CD8-positive, alpha-beta memory T cell (primary cell): ENCODE measurements at regions not wholly inside any gene's neighbourhood (a gene's known extent, or its start where the extent isn't known, plus 50 kb on each side); places are given as distances from the start of the nearest gene placed in this dataset.

Experiments
- CTCF ChIA-PET: fragments of 350-600 bp; sonication (Branson Sonifier 250); formaldehyde crosslinking; loops from one replicate; lab custom pipeline; 2021; ENCODE audit warnings: antibody characterized with exemption; lab: Charles Lee
- POLR2A ChIA-PET: fragments of 350-600 bp; sonication (Branson Sonifier 250); formaldehyde crosslinking; loops from one replicate; lab custom pipeline; 2021; ENCODE audit warnings: antibody characterized with exemption; lab: Charles Lee
- DNase-seq, 5 donors: peaks; one replicate each; pipeline versions ENCODE4 v3.0.0 to v3.0.0-alpha.2; 2020 to 2022; ENCODE audit warnings: mixed read lengths in 1 of 5
- H3K27ac ChIP-seq: one replicate; pipeline ENCODE4 v1.7.0; 2013; ENCODE audit warnings: low read depth, mild to moderate bottlenecking, low read length, moderate library complexity
- H3K27me3 ChIP-seq: 2 replicates; pipeline ENCODE4 v1.7.0; 2013; ENCODE audit warnings: low read length, mild to moderate bottlenecking; ENCODE audit not compliant: insufficient read depth, poor library complexity, severe bottlenecking
- H3K36me3 ChIP-seq: 2 replicates; pipeline ENCODE4 v1.7.0; 2013; ENCODE audit warnings: mild to moderate bottlenecking, low read length, moderate library complexity; ENCODE audit not compliant: insufficient read depth
- H3K4me1 ChIP-seq: 2 replicates; pipeline ENCODE4 v1.7.0; 2013; ENCODE audit warnings: mild to moderate bottlenecking, low read length, moderate library complexity; ENCODE audit not compliant: insufficient read depth
- H3K4me3 ChIP-seq: 2 replicates; pipeline ENCODE4 v1.7.0; 2013; ENCODE audit warnings: mild to moderate bottlenecking, low read length
- H3K9me3 ChIP-seq: 2 replicates; pipeline ENCODE4 v1.7.0; 2013; ENCODE audit warnings: mild to moderate bottlenecking, low read length
- H3K27ac Mint-ChIP-seq, 8 donors: one replicate each; pipeline ENCODE4 v1.8.0; 2020 to 2021; ENCODE audit warnings: mixed read lengths in 8 of 8, mild to moderate bottlenecking in 6 of 8, inconsistent platforms in 3 of 8, moderate library complexity in 3 of 8
- H3K27me3 Mint-ChIP-seq, 2 donors: one replicate each; pipeline ENCODE4 v1.8.0; 2020 to 2021; ENCODE audit warnings: mixed read lengths in 2 of 2, mild to moderate bottlenecking in 1 of 2, moderate library complexity in 1 of 2
- H3K36me3 Mint-ChIP-seq, 3 donors: one replicate each; pipeline ENCODE4 v1.8.0; 2020 to 2021; ENCODE audit warnings: mixed read lengths in 3 of 3, inconsistent platforms in 1 of 3, mild to moderate bottlenecking in 1 of 3
- H3K4me1 Mint-ChIP-seq, 3 donors: one replicate each; pipeline ENCODE4 v1.8.0; 2020 to 2021; ENCODE audit warnings: mixed read lengths in 3 of 3, inconsistent platforms in 1 of 3, mild to moderate bottlenecking in 1 of 3
- H3K4me3 Mint-ChIP-seq, 7 donors: one replicate each; pipeline ENCODE4 v1.8.0; 2020 to 2021; ENCODE audit warnings: mixed read lengths in 7 of 7, mild to moderate bottlenecking in 6 of 7, moderate library complexity in 4 of 7, inconsistent platforms in 2 of 7
- H3K9me3 Mint-ChIP-seq, 5 donors: one replicate each; pipeline ENCODE4 v1.8.0; 2020 to 2022; ENCODE audit warnings: mixed read lengths in 5 of 5, mild to moderate bottlenecking in 3 of 5, moderate library complexity in 2 of 5, inconsistent platforms in 1 of 5

GRCh38 chr2:12819103-12819475, 102.4 kb downstream of the TRIB2 start:
- Mint-ChIP-seq H3K27ac (peak overlapping the region in 1 of 8 donors; percentile 13), H3K36me3 (no peaks in the 10 kb centered on the region), H3K27me3 (peaks cover 2 to 6% of the 10 kb centered on the region in 2 donors), H3K9me3 (peaks cover 0 to 1% (median 0%) of the 10 kb centered on the region in 5 donors), H3K4me3 (no peak overlapping the region), H3K4me1 (peaks cover 19 to 45% (median 36%) of the 10 kb centered on the region in 3 donors)
- Histone ChIP-seq H3K4me1 (peaks cover 25% of the 10 kb centered on the region), H3K27me3 (no peaks in the 10 kb centered on the region), H3K9me3 (no peaks in the 10 kb centered on the region), H3K36me3 (no peaks in the 10 kb centered on the region), H3K27ac (no peak overlapping the region), H3K4me3 (no peak overlapping the region)
- CTCF ChIA-PET: no interaction called here
- POLR2A ChIA-PET: no interaction called here
- no peak for DNase-seq

DNA sequence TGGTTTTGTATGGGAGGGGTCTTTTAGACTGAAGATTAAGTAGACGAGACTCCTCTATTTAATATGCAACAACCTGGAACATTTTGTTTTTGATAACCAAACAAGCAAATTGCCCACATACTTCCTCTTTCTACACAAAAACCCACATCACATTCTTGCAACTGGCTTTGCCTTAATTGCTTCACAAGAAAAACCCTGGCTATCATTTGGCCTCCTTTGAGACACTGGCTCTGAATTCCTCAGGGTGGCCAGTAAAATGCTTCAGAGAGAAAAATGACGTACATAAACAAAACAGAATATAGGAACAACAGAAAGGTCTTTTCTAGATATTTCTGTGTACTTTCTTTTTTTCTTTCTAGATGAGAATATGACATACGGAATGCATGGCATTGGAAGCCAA, 103.0 kb downstream of the TRIB2 start:
- Histone ChIP-seq H3K36me3 (no peaks in the 10 kb centered on the region), H3K27me3 (no peaks in the 10 kb centered on the region), H3K9me3 (no peaks in the 10 kb centered on the region), H3K4me3 (no peak overlapping the region), H3K27ac (no peak overlapping the region), H3K4me1 (peaks cover 25% of the 10 kb centered on the region)
- H3K4me1 Mint-ChIP-seq: peaks cover 19 to 45% (median 36%) of the 10 kb centered on the region in 3 donors
- CTCF ChIA-PET: no interaction called here
- no peak for DNase-seq
- peak overlapping the region in 1 of 7 donors; percentile 11 for H3K4me3 Mint-ChIP-seq
- POLR2A ChIA-PET: no interaction called here
- peaks cover 0 to 1% (median 0%) of the 10 kb centered on the region in 5 donors for H3K9me3 Mint-ChIP-seq
- no peaks in the 10 kb centered on the region for H3K36me3 Mint-ChIP-seq
- peaks cover 2 to 6% of the 10 kb centered on the region in 2 donors for H3K27me3 Mint-ChIP-seq
- H3K27ac Mint-ChIP-seq: peak overlapping the region in 1 of 8 donors; percentile 22

GRCh38 chr2:12821656-12822055, 104.9 kb downstream of the TRIB2 start:
- ChIA-PET CTCF (no interaction called here), POLR2A (no interaction called here)
- Mint-ChIP-seq H3K4me3 (no peak overlapping the region), H3K27ac (peak overlapping the region in 1 of 8 donors; percentile 32), H3K4me1 (peaks cover 19 to 30% (median 28%) of the 10 kb centered on the region in 3 donors), H3K9me3 (peaks cover 0 to 1% (median 0%) of the 10 kb centered on the region in 5 donors), H3K27me3 (peaks cover 2 to 6% of the 10 kb centered on the region in 2 donors), H3K36me3 (no peaks in the 10 kb centered on the region)
- H3K27ac ChIP-seq: no peak overlapping the region
- DNase-seq: no peak
- no peaks in the 10 kb centered on the region for H3K36me3 ChIP-seq
- H3K4me1 ChIP-seq: peaks cover 17% of the 10 kb centered on the region
- H3K9me3 ChIP-seq: no peaks in the 10 kb centered on the region
- no peak overlapping the region for H3K4me3 ChIP-seq
- H3K27me3 ChIP-seq: no peaks in the 10 kb centered on the region

DNA sequence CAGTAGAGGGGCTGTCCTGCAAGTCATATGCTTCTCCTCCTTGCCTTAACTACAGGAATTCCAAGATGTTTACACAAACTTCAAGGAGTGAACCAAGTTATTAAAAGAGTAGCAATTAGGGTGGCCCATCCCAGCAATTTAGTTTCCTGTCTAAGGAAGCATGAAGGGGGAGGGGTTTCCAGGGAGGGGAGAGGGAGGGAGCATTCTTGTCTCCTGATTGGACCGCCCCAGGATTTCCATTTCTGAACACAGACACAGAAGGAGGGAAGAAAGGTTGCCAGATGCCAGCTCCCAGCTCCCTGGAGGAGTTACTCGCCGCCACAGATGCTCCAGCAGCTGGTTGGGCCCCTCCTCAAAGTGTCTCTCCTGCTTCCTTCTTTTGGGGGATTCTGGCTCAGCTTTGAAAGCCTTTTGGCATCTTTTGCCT, 107.6 kb downstream of the TRIB2 start:
- H3K4me3 Mint-ChIP-seq: no peak overlapping the region
- H3K27me3 Mint-ChIP-seq: peaks cover 0 to 6% of the 10 kb centered on the region in 2 donors
- Histone ChIP-seq H3K27ac (no peak overlapping the region), H3K9me3 (no peaks in the 10 kb centered on the region), H3K4me1 (peaks cover 6% of the 10 kb centered on the region), H3K27me3 (no peaks in the 10 kb centered on the region), H3K36me3 (no peaks in the 10 kb centered on the region), H3K4me3 (no peak overlapping the region)
- H3K27ac Mint-ChIP-seq: no peak overlapping the region
- DNase-seq: no peak
- ChIA-PET POLR2A (no interaction called here), CTCF (interaction anchor here (1.6 kb wide), 1 partner anchor 16 kb away, joined by 4 read pairs; no protein-coding TSS in a partner anchor)
- no peaks in the 10 kb centered on the region for H3K9me3 Mint-ChIP-seq
- no peaks in the 10 kb centered on the region for H3K36me3 Mint-ChIP-seq
- H3K4me1 Mint-ChIP-seq: peaks cover 7 to 11% (median 7%) of the 10 kb centered on the region in 3 donors

- Mint-ChIP-seq H3K27me3 (peaks cover 0 to 6% of the 10 kb centered on the region in 2 donors), H3K36me3 (no peaks in the 10 kb centered on the region), H3K4me1 (peaks cover 2 to 6% (median 2%) of the 10 kb centered on the region in 3 donors), H3K4me3 (no peak overlapping the region), H3K27ac (peak overlapping the region in 1 of 8 donors; percentile 5), H3K9me3 (no peaks in the 10 kb centered on the region)
- H3K27ac ChIP-seq: no peak overlapping the region
- H3K27me3 ChIP-seq: no peaks in the 10 kb centered on the region
- no peaks in the 10 kb centered on the region for H3K9me3 ChIP-seq
- ChIA-PET POLR2A (no interaction called here), CTCF (interaction anchor here (1.6 to 1.8 kb wide), 2 partner anchors 17 to 106 kb away, joined by 3 to 4 read pairs; no protein-coding TSS in a partner anchor)
- no peaks in the 10 kb centered on the region for H3K36me3 ChIP-seq
- no peak for DNase-seq
- H3K4me1 ChIP-seq: peaks cover under 1% of the 10 kb centered on the region
- no peak overlapping the region for H3K4me3 ChIP-seq
Observed at GRCh38 chr2:12824778-12825379, 108.1 kb downstream of the TRIB2 start.

DNA sequence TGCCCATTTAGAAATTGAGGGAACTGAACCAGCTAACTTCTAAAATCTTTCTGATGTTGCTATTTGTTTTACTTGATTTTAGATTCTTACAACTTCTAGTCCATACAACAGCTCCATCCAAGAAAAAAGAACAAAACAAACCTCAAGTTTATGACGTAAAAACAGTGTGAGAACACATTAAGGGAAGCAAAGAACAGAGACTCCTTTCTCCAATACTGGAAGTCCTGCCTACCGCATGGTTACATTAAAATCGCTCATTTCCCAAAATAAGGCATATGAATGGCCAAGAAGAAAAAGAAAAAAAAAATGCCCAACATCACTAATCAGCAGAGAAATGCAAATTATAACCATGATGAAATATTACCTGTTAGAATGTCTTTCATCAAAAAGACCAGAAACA, 110.0 kb downstream of the TRIB2 start:
- no peaks in the 10 kb centered on the region for H3K27me3 ChIP-seq
- POLR2A ChIA-PET: no interaction called here
- H3K9me3 Mint-ChIP-seq: no peaks in the 10 kb centered on the region
- no peak overlapping the region for H3K27ac ChIP-seq
- no peak overlapping the region for H3K4me3 Mint-ChIP-seq
- peaks cover 0 to 6% of the 10 kb centered on the region in 2 donors for H3K27me3 Mint-ChIP-seq
- H3K4me1 Mint-ChIP-seq: no peaks in the 10 kb centered on the region
- no peaks in the 10 kb centered on the region for H3K36me3 Mint-ChIP-seq
- H3K36me3 ChIP-seq: no peaks in the 10 kb centered on the region
- no peak overlapping the region for H3K4me3 ChIP-seq
- no peak overlapping the region for H3K27ac Mint-ChIP-seq
- no peaks in the 10 kb centered on the region for H3K9me3 ChIP-seq
- CTCF ChIA-PET: interaction anchor here (1.8 kb wide), 1 partner anchor 104 kb away, joined by 3 read pairs; no protein-coding TSS in a partner anchor
- no peak for DNase-seq
- H3K4me1 ChIP-seq: no peaks in the 10 kb centered on the region

- CTCF ChIA-PET: no interaction called here
- H3K27ac ChIP-seq: no peak overlapping the region
Observed at GRCh38 chr2:12827721-12828120, 111.0 kb downstream of the TRIB2 start.

GRCh38 chr2:12828980-12829379, 112.2 kb downstream of the TRIB2 start:
- H3K36me3 Mint-ChIP-seq: no peaks in the 10 kb centered on the region
- Histone ChIP-seq H3K4me1 (no peaks in the 10 kb centered on the region), H3K9me3 (no peaks in the 10 kb centered on the region), H3K27me3 (no peaks in the 10 kb centered on the region), H3K36me3 (no peaks in the 10 kb centered on the region), H3K27ac (no peak overlapping the region), H3K4me3 (no peak overlapping the region)
- ChIA-PET CTCF (no interaction called here), POLR2A (no interaction called here)
- no peak overlapping the region for H3K4me3 Mint-ChIP-seq
- peak overlapping the region in 1 of 8 donors; percentile 31 for H3K27ac Mint-ChIP-seq
- H3K9me3 Mint-ChIP-seq: no peaks in the 10 kb centered on the region
- no peak for DNase-seq
- H3K27me3 Mint-ChIP-seq: peaks cover under 1 to 1% of the 10 kb centered on the region in 2 donors
- no peaks in the 10 kb centered on the region for H3K4me1 Mint-ChIP-seq

More at GRCh38 chr2:12827721-12828120, 111.0 kb downstream of the TRIB2 start:
- Mint-ChIP-seq H3K4me3 (no peak overlapping the region), H3K27ac (no peak overlapping the region), H3K9me3 (no peaks in the 10 kb centered on the region), H3K36me3 (no peaks in the 10 kb centered on the region), H3K27me3 (peaks cover 0 to 6% of the 10 kb centered on the region in 2 donors), H3K4me1 (no peaks in the 10 kb centered on the region)
- POLR2A ChIA-PET: no interaction called here
- DNase-seq: no peak
- Histone ChIP-seq H3K4me1 (no peaks in the 10 kb centered on the region), H3K36me3 (no peaks in the 10 kb centered on the region), H3K9me3 (no peaks in the 10 kb centered on the region), H3K27me3 (no peaks in the 10 kb centered on the region), H3K4me3 (no peak overlapping the region)
